Activated CD4-positive, CD25-positive, alpha-beta regulatory T cell treated with anti-CD3 and anti-CD28 coated beads, Interleukin-2, amount 50 U/mL, for 72 hours (primary cell): ENCODE measurements at regions not wholly inside any gene's neighbourhood (a gene's known extent, or its start where the extent isn't known, plus 50 kb on each side); places are given as distances from the start of the nearest gene placed in this dataset.
"Not testable (repeated sequence)": the region's sequence is repeated elsewhere in the genome, so short reads cannot be mapped to it uniquely, and the experiment has no call there.

ENCODE experiments used
- DNase-seq: peaks from one replicate; pipeline ENCODE4 v3.0.0; 2021

GRCh38 chr2:236348976-236349375, 84.8 kb upstream of the ASB18 start:
- DNase-seq, result no peak

- DNase-seq, result no peak
Observed at GRCh38 chr2:236350426-236350825, 86.2 kb upstream of the ASB18 start.

GRCh38 chr2:236351966-236352525, 87.8 kb upstream of the ASB18 start:
- DNase-seq, result no peak

- DNase-seq, result no peak
Observed at GRCh38 chr2:236352761-236353593, 88.8 kb upstream of the ASB18 start.

- DNase-seq, result no peak
Observed at GRCh38 chr2:236353594-236353942, 89.4 kb upstream of the ASB18 start.

- DNase-seq, result no peak
Observed at GRCh38 chr2:236354056-236354940, 90.1 kb upstream of the ASB18 start.

GRCh38 chr2:236354973-236355595, 90.9 kb upstream of the ASB18 start:
- DNase-seq, result no peak

GRCh38 chr2:236355911-236356310, 91.7 kb upstream of the ASB18 start:
- DNase-seq, result no peak

- not testable (repeated sequence) for DNase-seq
Observed at GRCh38 chr2:236356321-236356720, 92.1 kb upstream of the ASB18 start.

- DNase-seq, result not testable (repeated sequence)
Observed at GRCh38 chr2:236358482-236358881, 94.3 kb upstream of the ASB18 start.

- no peak for DNase-seq
Observed at GRCh38 chr2:236359426-236360045, 95.3 kb upstream of the ASB18 start.

GRCh38 chr2:236360496-236360895, 96.3 kb upstream of the ASB18 start:
- no peak for DNase-seq

GRCh38 chr2:236363711-236364277, 99.6 kb upstream of the ASB18 start:
- no peak for DNase-seq

GRCh38 chr2:236365258-236366048, 101.2 kb upstream of the ASB18 start:
- no peak for DNase-seq

GRCh38 chr2:236366049-236366387, 101.8 kb upstream of the ASB18 start:
- DNase-seq, result no peak

GRCh38 chr2:236366397-236366796, 102.2 kb upstream of the ASB18 start:
- DNase-seq, result no peak

GRCh38 chr2:236367506-236368289, 103.5 kb upstream of the ASB18 start:
- DNase-seq, result no peak

GRCh38 chr2:236369661-236370062, 105.5 kb upstream of the ASB18 start:
- DNase-seq, result no peak

- DNase-seq, result no peak
Observed at GRCh38 chr2:236370847-236371409, 106.7 kb upstream of the ASB18 start.

GRCh38 chr2:236375973-236376476, 111.8 kb upstream of the ASB18 start:
- no peak for DNase-seq
